ENCODE measurements at regions not wholly inside any gene's neighbourhood (a gene's known extent, or its start where the extent isn't known, plus 50 kb on each side); places are given as distances from the start of the nearest gene placed in this dataset.
"Not testable (repeated sequence)": the region's sequence is repeated elsewhere in the genome, so short reads cannot be mapped to it uniquely, and the experiment has no call there.

- no peak for DNase-seq (ENCODE audit: insufficient read length, low spot score)
- no peak for FAIRE-seq
- TF ChIP-seq POLR2A (IDR thresholded peaks at IDR 0.05; ENCODE audit: low read depth, low read length) = no peak
Measured at GRCh38 chr1:60668585-60668984, 413.8 kb upstream of the NFIA start.

- TF ChIP-seq POLR2A (IDR thresholded peaks at IDR 0.05; ENCODE audit: low read depth, low read length) = no peak
- no peak for DNase-seq (ENCODE audit: insufficient read length, low spot score)
- no peak for FAIRE-seq
Measured at GRCh38 chr1:60665311-60665710, 417.1 kb upstream of the NFIA start.

- DNase-seq (ENCODE audit: insufficient read length, low spot score) (no peak), FAIRE-seq (no peak)
- no peak for TF ChIP-seq POLR2A (IDR thresholded peaks at IDR 0.05; ENCODE audit: low read depth, low read length)
Measured at GRCh38 chr1:60664086-60664625, 418.2 kb upstream of the NFIA start.

- no peak for DNase-seq (ENCODE audit: insufficient read length, low spot score)
- TF ChIP-seq POLR2A (IDR thresholded peaks at IDR 0.05; ENCODE audit: low read depth, low read length) = no peak
- no peak for FAIRE-seq
Measured at GRCh38 chr1:60662486-60663044, 419.8 kb upstream of the NFIA start.

- no peak for DNase-seq (ENCODE audit: insufficient read length, low spot score)
- TF ChIP-seq POLR2A (IDR thresholded peaks at IDR 0.05; ENCODE audit: low read depth, low read length) = no peak
- FAIRE-seq = no peak
Measured at GRCh38 chr1:60657926-60658325, 424.4 kb upstream of the NFIA start.

DNA sequence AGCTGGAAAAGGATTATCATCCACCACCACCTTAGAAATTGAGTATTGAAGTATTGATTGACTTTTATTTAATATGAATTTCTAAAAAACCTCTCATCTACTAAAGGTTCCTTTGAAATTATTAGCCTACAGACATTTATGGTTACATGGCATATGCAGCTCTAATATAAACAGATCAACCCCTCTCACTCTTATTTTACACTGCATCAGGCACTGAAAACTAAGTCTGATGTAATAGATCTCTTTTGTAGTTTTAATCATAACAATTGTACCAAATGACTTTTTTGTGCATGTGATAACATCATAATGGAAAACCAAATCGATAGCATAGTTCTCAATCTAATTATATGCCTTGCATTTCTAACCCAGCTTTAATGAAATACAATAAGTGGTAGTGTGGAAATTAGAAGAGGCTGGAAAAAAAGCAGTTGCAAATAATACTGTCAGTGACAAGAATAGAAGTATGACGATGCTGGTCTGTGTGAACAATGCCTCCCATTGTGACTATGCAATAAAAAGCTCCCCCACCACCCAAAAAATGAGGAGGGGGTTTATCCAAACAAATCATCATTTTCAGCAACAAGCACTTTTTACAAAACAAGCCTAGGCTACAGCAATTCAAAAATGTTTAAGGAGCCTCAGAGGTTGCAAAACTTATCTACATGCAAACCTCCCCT lies 426.5 kb upstream of the NFIA start:
- no peak for DNase-seq (ENCODE audit: insufficient read length, low spot score)
- no peak for TF ChIP-seq POLR2A (IDR thresholded peaks at IDR 0.05; ENCODE audit: low read depth, low read length)
- FAIRE-seq = no peak

- FAIRE-seq; DNase-seq (ENCODE audit: insufficient read length, low spot score): not testable (repeated sequence)
Measured at GRCh38 chr1:60640033-60640551, 442.3 kb upstream of the NFIA start.

DNA sequence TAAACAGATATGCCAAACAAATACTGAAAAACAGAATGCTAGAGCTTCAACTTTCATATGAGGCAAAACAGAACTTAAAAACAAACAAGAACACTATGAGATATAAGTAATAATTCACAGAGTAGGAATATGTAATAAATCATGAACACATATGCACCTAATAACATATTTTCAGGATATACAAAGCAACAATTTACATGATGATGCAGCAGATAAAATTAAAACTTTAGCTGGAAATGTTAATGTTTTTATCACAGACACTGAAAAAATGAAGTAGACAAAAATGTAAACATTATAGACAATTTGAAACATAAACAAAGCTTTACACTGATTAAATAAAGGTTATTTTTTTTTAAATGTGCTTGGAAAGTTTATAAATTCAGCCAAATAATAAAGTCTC lies 443.1 kb upstream of the NFIA start:
- no peak for FAIRE-seq
- DNase-seq (ENCODE audit: insufficient read length, low spot score) = no peak
- no peak for TF ChIP-seq POLR2A (IDR thresholded peaks at IDR 0.05; ENCODE audit: low read depth, low read length)

GRCh38 chr1:60637651-60638050 lies 444.7 kb upstream of the NFIA start:
- no peak for TF ChIP-seq POLR2A (IDR thresholded peaks at IDR 0.05; ENCODE audit: low read depth, low read length)
- FAIRE-seq (no peak), DNase-seq (ENCODE audit: insufficient read length, low spot score) (no peak)

- TF ChIP-seq POLR2A (IDR thresholded peaks at IDR 0.05; ENCODE audit: low read depth, low read length) = no peak
- no peak for FAIRE-seq
- no peak for DNase-seq (ENCODE audit: insufficient read length, low spot score)
Measured at GRCh38 chr1:60636946-60637345, 445.4 kb upstream of the NFIA start.

GRCh38 chr1:60634106-60634505 lies 448.3 kb upstream of the NFIA start:
- no peak for FAIRE-seq
- no peak for TF ChIP-seq POLR2A (IDR thresholded peaks at IDR 0.05; ENCODE audit: low read depth, low read length)
- DNase-seq (ENCODE audit: insufficient read length, low spot score) = no peak

GRCh38 chr1:60622486-60622885 lies 459.9 kb upstream of the NFIA start:
- DNase-seq (ENCODE audit: insufficient read length, low spot score) (no peak), FAIRE-seq (no peak)
- no peak for TF ChIP-seq POLR2A (IDR thresholded peaks at IDR 0.05; ENCODE audit: low read depth, low read length)

DNA sequence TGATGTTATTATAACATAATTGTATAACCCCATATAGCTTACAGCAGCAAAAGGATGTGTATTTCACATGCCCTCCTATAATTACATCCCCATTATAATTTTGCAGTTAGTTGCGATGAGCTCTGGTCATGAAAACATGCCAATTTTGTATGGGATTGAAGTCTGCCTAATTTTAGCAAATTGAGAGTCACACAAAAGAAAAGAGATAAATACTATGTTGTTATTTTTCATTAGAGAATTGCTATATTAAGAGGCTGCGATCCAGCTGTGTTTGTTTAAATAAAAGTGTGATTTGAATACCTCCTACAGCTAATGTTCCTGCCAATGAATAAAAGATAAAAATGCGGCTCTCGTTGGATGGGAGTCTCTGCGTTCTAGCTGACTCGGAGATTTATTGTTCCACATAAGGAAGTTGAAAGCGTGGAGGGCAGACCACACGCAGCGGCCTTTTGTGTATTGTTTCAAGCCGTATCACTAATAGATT lies 461.0 kb upstream of the NFIA start:
- no peak for TF ChIP-seq POLR2A (IDR thresholded peaks at IDR 0.05; ENCODE audit: low read depth, low read length)
- FAIRE-seq (no peak), DNase-seq (ENCODE audit: insufficient read length, low spot score) (no peak)

DNA sequence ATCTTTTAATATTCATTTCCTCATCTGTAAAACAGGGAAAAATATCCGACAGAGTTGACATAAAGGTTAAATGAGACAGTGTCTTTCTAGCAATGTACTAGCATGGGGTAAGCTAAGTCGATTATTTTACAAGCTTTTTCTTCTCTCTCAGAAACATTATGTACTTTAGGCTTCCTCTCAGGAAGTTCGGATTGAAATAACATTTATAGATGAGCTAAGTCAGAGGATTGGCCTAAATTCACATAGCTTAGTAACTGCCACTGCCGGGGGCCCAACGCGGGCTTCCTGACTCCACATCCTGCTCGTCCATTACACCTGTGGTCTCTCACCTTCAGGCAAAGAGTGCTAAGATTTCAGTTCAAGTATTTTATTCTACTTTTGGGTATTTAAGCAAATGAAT lies 462.3 kb upstream of the NFIA start:
- TF ChIP-seq POLR2A (IDR thresholded peaks at IDR 0.05; ENCODE audit: low read depth, low read length) = no peak
- FAIRE-seq = no peak
- DNase-seq (ENCODE audit: insufficient read length, low spot score) = no peak

DNA sequence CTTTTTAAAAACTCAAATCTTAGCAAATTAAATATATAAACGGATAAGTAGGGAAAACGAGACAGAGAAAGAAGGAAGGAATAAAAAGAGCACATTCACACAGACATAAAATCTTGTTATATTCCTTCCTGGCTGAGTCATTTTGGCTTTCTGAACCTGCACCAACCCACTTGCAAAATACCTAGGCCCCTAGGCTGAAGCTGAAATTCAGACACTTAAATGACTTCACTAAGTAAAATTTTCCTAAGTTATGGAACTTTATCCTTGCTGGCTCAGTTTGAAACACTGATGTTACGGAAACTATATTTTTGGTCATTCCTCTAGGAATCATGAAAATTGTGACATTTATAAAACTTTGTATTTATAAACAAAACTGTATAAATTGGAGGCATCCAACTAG lies 462.8 kb upstream of the NFIA start:
- FAIRE-seq = no peak
- DNase-seq (ENCODE audit: insufficient read length, low spot score) = no peak
- TF ChIP-seq POLR2A (IDR thresholded peaks at IDR 0.05; ENCODE audit: low read depth, low read length) = no peak
